HG02763 (cell line): ENCODE measurements at regions not wholly inside any gene's neighbourhood (a gene's known extent, or its start where the extent isn't known, plus 50 kb on each side); places are given as distances from the start of the nearest gene placed in this dataset.

Experiments
- ATAC-seq: cut with Tn5 transposase; IDR thresholded peaks from one replicate; pipeline ENCODE4 v1.9.1; 2021; ENCODE audit warnings: mild to moderate bottlenecking, moderate library complexity; ENCODE audit not compliant: unreplicated experiment

DNA sequence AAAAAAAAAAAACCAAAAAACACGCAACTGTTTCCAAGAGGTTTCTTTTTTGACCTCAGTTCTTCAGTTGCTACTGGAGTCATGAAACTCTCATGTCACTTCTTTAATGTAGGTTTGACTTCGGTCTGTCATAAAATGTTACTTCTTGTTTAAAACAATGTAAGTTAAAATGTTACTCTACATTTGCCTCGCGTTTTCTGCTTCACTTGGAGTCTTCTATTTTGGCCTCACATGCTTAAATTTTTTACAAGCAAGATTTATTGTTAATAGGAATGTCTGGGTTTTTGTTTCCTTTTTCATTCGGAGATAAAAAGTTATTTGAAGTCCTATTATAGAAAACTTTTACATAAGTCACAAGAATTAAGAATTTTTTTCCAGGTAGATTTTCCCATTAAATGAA, 880.2 kb downstream of the LTN1 start:
- ATAC-seq = no peak

DNA sequence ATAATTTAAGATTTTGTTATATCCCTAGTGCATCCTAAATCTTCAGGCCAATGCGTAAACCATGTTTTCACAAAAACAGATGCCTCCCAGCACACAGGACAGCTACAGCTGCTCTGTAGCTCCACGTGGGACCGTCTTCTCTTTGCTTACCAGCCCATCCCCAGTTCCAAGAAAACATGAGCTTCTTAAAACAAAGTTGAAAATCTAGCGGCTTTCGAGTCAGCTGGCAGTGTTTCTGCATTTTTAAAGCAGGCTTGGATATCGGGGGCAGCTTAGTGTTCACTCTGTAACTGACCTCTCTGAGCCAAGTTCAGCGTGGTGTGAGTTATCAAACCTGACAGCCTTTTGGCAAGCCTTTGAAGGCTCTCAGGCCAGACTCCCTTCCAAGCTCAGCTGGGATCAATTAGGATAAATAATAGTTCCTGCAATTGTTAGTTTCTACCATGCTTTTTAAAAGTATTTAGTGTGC, 881.5 kb downstream of the LTN1 start:
- no peak for ATAC-seq

DNA sequence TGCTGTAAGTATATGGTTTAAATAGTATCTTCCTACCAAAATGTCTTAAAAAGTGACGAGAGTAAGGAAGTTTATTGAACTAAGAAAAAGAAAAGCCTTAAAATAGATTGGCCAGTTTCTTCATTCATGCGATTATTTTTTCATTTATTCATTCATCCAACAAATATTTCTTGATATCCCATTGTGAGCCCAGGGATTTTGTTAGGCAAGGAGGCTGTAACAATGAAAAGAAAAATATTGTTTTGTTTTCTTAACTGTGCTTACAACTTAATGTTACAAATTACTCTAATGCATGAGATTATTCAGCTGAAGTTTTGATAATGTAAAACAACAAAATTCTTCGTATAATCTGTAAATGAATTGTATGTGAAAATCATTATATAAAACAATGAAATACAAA, 882.0 kb downstream of the LTN1 start:
- ATAC-seq = no peak

- no peak for ATAC-seq
These were observed 882.6 kb downstream of the LTN1 start for GRCh38 chr21:28110074-28110473.

DNA sequence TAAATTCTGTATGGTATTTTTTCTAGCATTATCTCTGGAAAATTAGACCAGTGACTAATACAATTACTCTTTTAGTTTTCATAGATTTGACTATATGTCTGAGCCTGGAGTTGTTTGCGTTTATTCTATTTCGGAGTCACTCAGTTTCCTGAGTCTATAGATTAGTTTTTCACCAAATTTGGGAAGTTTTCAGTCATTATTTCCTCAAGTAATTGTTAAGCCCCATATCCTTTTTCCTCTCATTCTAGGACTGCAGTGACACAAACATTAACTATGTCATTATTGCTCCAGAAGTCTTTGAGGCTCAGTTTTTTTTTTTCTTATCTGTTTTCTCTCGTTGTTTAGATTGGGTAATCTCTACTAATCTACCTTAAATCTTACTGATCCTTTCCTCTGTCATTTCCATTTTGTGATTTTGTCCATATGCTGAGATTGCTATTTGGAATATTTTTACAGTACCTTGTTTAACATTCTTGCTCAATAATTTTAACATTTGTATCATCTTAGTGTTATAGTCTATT, 886.2 kb downstream of the LTN1 start:
- no peak for ATAC-seq

DNA sequence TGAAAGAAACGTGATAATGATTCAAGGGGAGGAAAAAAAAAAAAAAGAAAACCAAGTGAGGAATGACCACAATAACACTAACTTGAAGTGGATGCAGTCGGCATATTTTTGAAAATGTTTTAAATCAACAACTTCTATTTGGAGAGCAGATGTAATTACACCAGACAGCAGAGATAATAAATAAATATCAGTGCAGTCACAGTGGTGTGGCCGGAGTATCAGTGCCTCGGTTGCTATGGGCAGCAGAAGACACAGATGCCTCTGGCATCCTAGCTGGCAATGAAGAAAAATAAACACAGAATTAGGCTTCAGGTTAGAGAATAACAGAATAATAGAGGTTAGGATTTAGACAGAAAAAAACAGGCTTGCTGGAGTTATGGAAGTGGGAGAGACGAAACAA, 888.3 kb downstream of the LTN1 start:
- ATAC-seq = no peak

DNA sequence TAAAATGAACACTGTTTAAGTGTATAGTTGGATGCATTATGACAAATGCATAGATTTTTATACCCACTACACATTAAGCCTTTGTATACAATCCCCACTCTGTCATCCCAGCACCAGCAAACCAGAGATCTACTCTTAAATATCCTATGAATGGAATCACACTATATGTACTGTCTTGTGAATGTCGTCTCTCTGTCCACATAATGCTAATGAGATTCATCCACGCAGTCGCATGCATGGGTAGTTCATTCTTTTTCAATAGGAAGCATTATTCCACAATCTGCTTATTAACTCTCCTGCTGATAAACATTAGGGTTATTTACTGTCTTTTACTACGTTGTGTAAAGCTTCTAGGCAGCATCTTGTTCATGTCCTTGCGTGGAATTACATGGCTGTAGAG, 892.3 kb downstream of the LTN1 start:
- no peak for ATAC-seq

GRCh38 chr21:28099001-28099705, 893.5 kb downstream of the LTN1 start:
- ATAC-seq = no peak

DNA sequence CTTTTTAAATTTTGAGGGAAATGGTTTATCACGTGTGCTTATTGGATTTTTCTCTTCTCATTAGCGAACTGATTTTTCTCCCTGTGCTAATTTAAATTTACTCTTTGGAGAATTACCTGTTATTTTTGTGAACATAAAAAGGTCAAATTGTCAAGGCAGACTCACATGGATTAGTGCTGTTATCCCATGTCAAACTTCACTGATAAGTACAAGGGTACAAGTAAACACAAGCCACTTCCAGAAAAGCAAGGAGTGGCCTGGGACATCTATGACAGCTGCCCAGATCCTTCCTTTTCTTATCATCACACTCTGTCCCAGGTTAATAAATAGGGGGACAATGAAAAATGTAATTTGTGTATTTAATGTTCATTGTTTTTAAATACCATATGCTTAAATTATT, 901.2 kb downstream of the LTN1 start:
- ATAC-seq = no peak

- no peak for ATAC-seq
These were observed 902.1 kb downstream of the LTN1 start for GRCh38 chr21:28090546-28090945.

DNA sequence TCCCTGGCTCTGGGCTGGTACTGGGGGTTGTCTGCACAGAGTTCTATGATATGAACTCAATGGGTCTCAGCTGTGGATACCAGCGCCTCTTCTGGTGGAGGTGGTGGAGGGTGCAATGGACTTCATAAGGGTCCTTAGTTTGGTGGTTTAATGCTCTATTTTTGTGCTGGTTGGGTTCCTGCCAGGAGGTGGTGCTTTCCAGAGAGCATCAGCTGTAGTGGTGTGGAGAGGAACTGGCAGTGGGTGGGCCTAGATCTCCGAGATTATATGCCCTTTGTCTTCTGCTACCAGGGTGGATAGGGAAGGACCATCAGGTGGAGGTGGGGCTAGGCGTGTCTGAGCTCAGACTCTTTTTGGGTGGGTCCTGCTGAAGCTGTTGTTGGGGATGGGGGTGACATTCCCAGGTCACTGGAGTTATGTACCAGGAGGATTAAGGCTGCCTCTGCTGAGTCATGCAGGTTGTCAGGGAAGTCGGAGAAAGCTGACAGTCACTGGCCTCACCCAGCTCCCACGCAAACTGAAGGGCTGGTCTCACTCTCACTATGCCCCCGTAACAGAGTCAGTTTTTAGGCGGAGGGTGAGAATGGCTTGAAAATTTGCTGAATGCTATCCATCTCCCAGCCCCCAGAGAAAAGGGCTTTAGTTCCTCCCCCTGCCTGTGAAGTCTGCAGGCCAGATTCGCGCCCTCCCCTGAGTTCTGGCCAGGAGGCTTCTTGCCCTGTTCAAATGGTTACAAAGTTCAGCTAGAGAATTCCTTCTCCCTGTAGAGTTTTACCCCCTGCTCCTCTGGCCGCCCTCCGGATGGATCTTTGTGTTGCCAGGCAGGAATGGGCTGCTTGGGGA, 902.9 kb downstream of the LTN1 start:
- ATAC-seq = no peak

- no peak for ATAC-seq
These were observed 905.7 kb downstream of the LTN1 start for GRCh38 chr21:28086861-28087581.

- no peak for ATAC-seq
These were observed 907.7 kb downstream of the LTN1 start for GRCh38 chr21:28084951-28085350.

DNA sequence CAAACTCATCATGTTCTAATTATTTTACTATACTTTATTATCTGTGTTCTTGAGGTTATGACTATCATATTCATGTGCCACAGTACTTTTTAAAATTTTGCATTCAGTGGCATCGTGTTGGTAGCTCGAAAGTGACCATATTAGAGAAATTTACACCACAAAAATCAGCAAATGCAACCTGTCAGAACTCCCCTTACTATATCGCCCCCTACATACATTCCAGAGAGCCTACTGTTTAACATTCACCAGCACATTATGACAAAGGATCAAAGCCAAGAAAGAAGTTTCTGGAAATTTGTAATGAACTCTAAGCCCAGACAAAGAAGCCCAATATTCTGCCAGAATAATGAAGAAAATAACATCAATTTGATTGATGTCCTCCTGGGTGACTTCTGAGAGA, 909.3 kb downstream of the LTN1 start:
- no peak for ATAC-seq

DNA sequence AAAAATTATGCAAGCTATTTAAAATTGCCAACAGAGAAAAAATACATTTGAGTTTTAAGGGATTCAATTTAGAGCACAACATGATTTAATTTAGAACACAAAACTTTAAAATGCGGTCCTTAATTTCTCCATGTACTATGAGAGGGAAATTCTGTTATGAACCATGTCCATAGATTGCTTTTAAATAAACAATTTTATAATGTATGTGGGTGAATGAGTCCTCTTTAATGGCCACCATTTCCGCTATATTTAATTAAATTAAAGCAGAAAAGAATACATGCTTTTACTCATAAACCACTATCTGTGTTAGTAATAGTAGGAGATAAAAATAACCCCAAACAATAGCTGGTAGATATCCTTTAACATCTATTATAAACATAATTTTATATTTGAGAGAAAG, 914.6 kb downstream of the LTN1 start:
- ATAC-seq = no peak

GRCh38 chr21:28074676-28075075, 918.0 kb downstream of the LTN1 start:
- ATAC-seq = no peak

- no peak for ATAC-seq
These were observed 920.1 kb downstream of the LTN1 start for GRCh38 chr21:28072601-28073000.

DNA sequence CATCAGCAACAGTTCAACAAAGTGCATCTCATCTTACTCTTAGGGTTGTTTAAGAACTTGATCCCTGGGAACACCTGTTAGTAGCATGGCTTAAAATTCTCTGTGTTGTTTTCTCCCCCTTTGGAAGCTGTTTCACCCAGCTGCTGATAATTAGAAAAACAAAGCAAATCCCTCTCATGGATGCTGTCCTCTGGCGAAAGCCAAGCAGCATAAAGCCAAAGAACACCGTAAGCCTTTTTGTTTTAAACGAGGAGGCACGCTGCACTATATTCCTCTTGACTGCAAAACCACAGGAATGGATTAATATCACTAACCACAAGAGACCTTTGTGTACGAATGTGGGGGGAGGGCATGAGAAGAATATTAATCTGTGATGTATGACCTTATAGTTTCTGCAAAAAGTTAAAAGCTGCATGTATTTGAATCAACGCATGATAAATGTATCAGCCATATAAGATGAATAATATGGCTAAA, 923.2 kb downstream of the LTN1 start:
- ATAC-seq = no peak

DNA sequence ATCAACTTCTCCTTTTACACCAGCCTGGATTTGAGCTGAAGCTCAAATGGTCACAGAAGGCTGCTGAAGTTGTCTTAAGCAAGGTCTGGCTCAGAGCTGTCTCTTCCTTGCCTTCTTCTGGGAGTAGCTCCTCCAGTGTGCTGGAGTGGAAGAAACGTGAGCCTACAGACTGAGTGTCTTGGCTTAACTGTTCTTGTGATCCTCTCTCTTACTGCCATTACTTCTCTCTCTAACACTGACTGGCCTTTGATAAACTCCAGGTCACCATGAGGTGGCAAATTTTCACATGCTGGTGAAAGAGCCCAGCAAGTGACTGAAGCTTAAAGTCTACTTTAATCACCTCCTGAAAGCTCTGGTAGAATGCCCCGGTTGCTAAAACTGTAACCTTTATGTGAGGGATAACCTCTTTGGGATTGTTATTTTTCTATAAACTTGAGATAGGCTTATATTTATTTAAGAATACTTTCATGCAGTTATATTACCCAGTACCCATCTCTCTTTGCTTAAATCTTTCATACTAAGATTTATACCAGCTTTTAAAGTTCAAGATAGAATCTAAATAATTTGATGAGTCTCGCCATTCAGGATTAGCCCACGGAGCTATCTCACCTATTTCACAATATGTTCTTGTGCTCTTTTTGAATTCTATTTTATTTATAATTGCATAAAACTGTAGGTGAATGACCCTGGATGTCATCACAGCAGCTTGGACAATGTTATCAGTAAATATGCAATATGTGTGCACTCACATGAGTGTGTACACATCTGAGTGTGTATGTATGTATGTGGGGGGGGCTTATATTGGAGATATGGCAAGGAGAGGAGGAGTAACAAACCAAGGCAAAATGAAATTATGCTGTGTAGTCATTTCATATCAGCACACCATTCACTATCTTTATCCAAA, 924.0 kb downstream of the LTN1 start:
- ATAC-seq = no peak
